Dedifferentiated amniotic fluid mesenchymal stem cell (primary cell): ENCODE measurements at regions not wholly inside any gene's neighbourhood (a gene's known extent, or its start where the extent isn't known, plus 50 kb on each side); places are given as distances from the start of the nearest gene placed in this dataset.
"Not testable (repeated sequence)": the region's sequence is repeated elsewhere in the genome, so short reads cannot be mapped to it uniquely, and the experiment has no call there.

ENCODE experiments used
- DNase-seq: peaks from one replicate; pipeline ENCODE4 v3.0.0-alpha.2; 2016; ENCODE audit errors: extremely low spot score

- DNase-seq = no peak
These were observed 99.2 kb upstream of the ZDHHC17 start for GRCh38 chr12:76664731-76665130.

- no peak for DNase-seq
These were observed 97.6 kb upstream of the ZDHHC17 start for GRCh38 chr12:76666290-76666835.

- DNase-seq = no peak
These were observed 93.9 kb upstream of the ZDHHC17 start for GRCh38 chr12:76669981-76670380.

- DNase-seq = peak; percentile 44
These were observed 93.1 kb upstream of the ZDHHC17 start for GRCh38 chr12:76670776-76671175.

GRCh38 chr12:76674669-76675315 lies 89.1 kb upstream of the ZDHHC17 start:
- no peak for DNase-seq

GRCh38 chr12:76676261-76676660 lies 87.7 kb upstream of the ZDHHC17 start:
- not testable (repeated sequence) for DNase-seq

- no peak for DNase-seq
These were observed 84.9 kb upstream of the ZDHHC17 start for GRCh38 chr12:76678992-76679391.

- no peak for DNase-seq
These were observed 84.1 kb upstream of the ZDHHC17 start for GRCh38 chr12:76679778-76680177.

GRCh38 chr12:76680940-76681339 lies 83.0 kb upstream of the ZDHHC17 start:
- peak; percentile 69 for DNase-seq

GRCh38 chr12:76685246-76685678 lies 78.7 kb upstream of the ZDHHC17 start:
- peak; percentile 19 for DNase-seq

- peak; percentile 85 for DNase-seq
These were observed 75.9 kb upstream of the ZDHHC17 start for GRCh38 chr12:76687981-76688380.

- no peak for DNase-seq
These were observed 75.3 kb upstream of the ZDHHC17 start for GRCh38 chr12:76688631-76689030.

- no peak for DNase-seq
These were observed 72.8 kb upstream of the ZDHHC17 start for GRCh38 chr12:76690921-76691700.

- DNase-seq = no peak
These were observed 71.1 kb upstream of the ZDHHC17 start for GRCh38 chr12:76692846-76693245.

- DNase-seq = no peak
These were observed 69.5 kb upstream of the ZDHHC17 start for GRCh38 chr12:76694369-76694768.

- DNase-seq = no peak
These were observed 67.7 kb upstream of the ZDHHC17 start for GRCh38 chr12:76696186-76696585.

- DNase-seq = no peak
These were observed 66.1 kb upstream of the ZDHHC17 start for GRCh38 chr12:76697849-76698248.

- no peak for DNase-seq
These were observed 65.6 kb upstream of the ZDHHC17 start for GRCh38 chr12:76698316-76698715.

- no peak for DNase-seq
These were observed 64.9 kb upstream of the ZDHHC17 start for GRCh38 chr12:76698966-76699365.

GRCh38 chr12:76701690-76702089 lies 62.2 kb upstream of the ZDHHC17 start:
- no peak for DNase-seq

GRCh38 chr12:76702946-76703345 lies 61.0 kb upstream of the ZDHHC17 start:
- DNase-seq = no peak

GRCh38 chr12:76704693-76705092 lies 59.2 kb upstream of the ZDHHC17 start:
- DNase-seq = no peak

- DNase-seq = no peak
These were observed 57.8 kb upstream of the ZDHHC17 start for GRCh38 chr12:76706101-76706500.
